ENCODE measurements at regions not wholly inside any gene's neighbourhood (a gene's known extent, or its start where the extent isn't known, plus 50 kb on each side); places are given as distances from the start of the nearest gene placed in this dataset.
"Not testable (repeated sequence)": the region's sequence is repeated elsewhere in the genome, so short reads cannot be mapped to it uniquely, and the experiment has no call there.

- DNase-seq: no peak
Measured at GRCh38 chr4:26197018-26197779, 123.6 kb upstream of the RBPJ start.

GRCh38 chr4:26198931-26199330 lies 121.9 kb upstream of the RBPJ start:
- not testable (repeated sequence) for DNase-seq

More at GRCh38 chr4:26197018-26197779, 123.6 kb upstream of the RBPJ start:
- no peak for TF ChIP-seq POLR2A (IDR thresholded peaks at IDR 0.05; ENCODE audit: low read length)
- TF ChIP-seq GATA1 (IDR thresholded peaks at IDR 0.05; ENCODE audit: low read depth, low read length): no peak

- TF ChIP-seq GATA1 (IDR thresholded peaks at IDR 0.05; ENCODE audit: low read depth, low read length): no peak
- TF ChIP-seq POLR2A (IDR thresholded peaks at IDR 0.05; ENCODE audit: low read length): no peak
- DNase-seq: no peak
Measured at GRCh38 chr4:26199596-26199995, 121.2 kb upstream of the RBPJ start.

GRCh38 chr4:26201120-26201519 lies 119.7 kb upstream of the RBPJ start:
- no peak for DNase-seq

GRCh38 chr4:26204249-26204825 lies 116.5 kb upstream of the RBPJ start:
- TF ChIP-seq GATA1 (IDR thresholded peaks at IDR 0.05; ENCODE audit: low read depth, low read length): no peak
- no peak for DNase-seq

More at GRCh38 chr4:26201120-26201519, 119.7 kb upstream of the RBPJ start:
- TF ChIP-seq GATA1 (IDR thresholded peaks at IDR 0.05; ENCODE audit: low read depth, low read length): no peak
- TF ChIP-seq POLR2A (IDR thresholded peaks at IDR 0.05; ENCODE audit: low read length): no peak

GRCh38 chr4:26204911-26205370 lies 115.9 kb upstream of the RBPJ start:
- DNase-seq: no peak
- TF ChIP-seq GATA1 (IDR thresholded peaks at IDR 0.05; ENCODE audit: low read depth, low read length) (no peak), POLR2A (IDR thresholded peaks at IDR 0.05; ENCODE audit: low read length) (no peak)

- no peak for DNase-seq
- TF ChIP-seq POLR2A (IDR thresholded peaks at IDR 0.05; ENCODE audit: low read length) (no peak), GATA1 (IDR thresholded peaks at IDR 0.05; ENCODE audit: low read depth, low read length) (no peak)
Measured at GRCh38 chr4:26206339-26206738, 114.5 kb upstream of the RBPJ start.

GRCh38 chr4:26206999-26207398 lies 113.8 kb upstream of the RBPJ start:
- DNase-seq: no peak
- TF ChIP-seq GATA1 (IDR thresholded peaks at IDR 0.05; ENCODE audit: low read depth, low read length) (no peak), POLR2A (IDR thresholded peaks at IDR 0.05; ENCODE audit: low read length) (no peak)

- TF ChIP-seq POLR2A (IDR thresholded peaks at IDR 0.05; ENCODE audit: low read length): no peak
- no peak for TF ChIP-seq GATA1 (IDR thresholded peaks at IDR 0.05; ENCODE audit: low read depth, low read length)
- DNase-seq: no peak
Measured at GRCh38 chr4:26207631-26208030, 113.2 kb upstream of the RBPJ start.

- DNase-seq: no peak
- no peak for TF ChIP-seq GATA1 (IDR thresholded peaks at IDR 0.05; ENCODE audit: low read depth, low read length)
- TF ChIP-seq POLR2A (IDR thresholded peaks at IDR 0.05; ENCODE audit: low read length): no peak
Measured at GRCh38 chr4:26208237-26208994, 112.4 kb upstream of the RBPJ start.

- DNase-seq: not testable (repeated sequence)
Measured at GRCh38 chr4:26209378-26209777, 111.4 kb upstream of the RBPJ start.

- TF ChIP-seq GATA1 (IDR thresholded peaks at IDR 0.05; ENCODE audit: low read depth, low read length) (no peak), POLR2A (IDR thresholded peaks at IDR 0.05; ENCODE audit: low read length) (no peak)
- no peak for DNase-seq
Measured at GRCh38 chr4:26212528-26212927, 108.3 kb upstream of the RBPJ start.

GRCh38 chr4:26213317-26213716 lies 107.5 kb upstream of the RBPJ start:
- no peak for DNase-seq
- no peak for TF ChIP-seq POLR2A (IDR thresholded peaks at IDR 0.05; ENCODE audit: low read length)
- no peak for TF ChIP-seq GATA1 (IDR thresholded peaks at IDR 0.05; ENCODE audit: low read depth, low read length)

GRCh38 chr4:26214994-26215393 lies 105.8 kb upstream of the RBPJ start:
- DNase-seq: no peak
- TF ChIP-seq GATA1 (IDR thresholded peaks at IDR 0.05; ENCODE audit: low read depth, low read length) (no peak), POLR2A (IDR thresholded peaks at IDR 0.05; ENCODE audit: low read length) (no peak)

GRCh38 chr4:26215725-26216124 lies 105.1 kb upstream of the RBPJ start:
- DNase-seq: no peak
- TF ChIP-seq GATA1 (IDR thresholded peaks at IDR 0.05; ENCODE audit: low read depth, low read length): no peak
- TF ChIP-seq POLR2A (IDR thresholded peaks at IDR 0.05; ENCODE audit: low read length): no peak

Data from erythroblast (primary cell).